ENCODE measurements at regions not wholly inside any gene's neighbourhood (a gene's known extent, or its start where the extent isn't known, plus 50 kb on each side); places are given as distances from the start of the nearest gene placed in this dataset.

GRCh38 chr3:22885574-22886341 is 317.4 kb upstream of the UBE2E2 start:
- no peaks in the 10 kb centered on the region for H3K4me1 Mint-ChIP-seq (ENCODE audit: low read depth)
- no peaks in the 10 kb centered on the region for H3K36me3 Mint-ChIP-seq (ENCODE audit: low read depth)
- H3K4me3 Mint-ChIP-seq: no peak overlapping the region
- H3K27ac Mint-ChIP-seq: no peak overlapping the region
- H3K9me3 Mint-ChIP-seq: peaks cover 12% of the 10 kb centered on the region
- peaks cover 3% of the 10 kb centered on the region for H3K27me3 Mint-ChIP-seq

GRCh38 chr3:22886439-22887068 is 316.6 kb upstream of the UBE2E2 start:
- Mint-ChIP-seq H3K9me3 (peaks cover 12% of the 10 kb centered on the region), H3K27me3 (peaks cover 9% of the 10 kb centered on the region), H3K36me3 (ENCODE audit: low read depth) (no peaks in the 10 kb centered on the region), H3K4me3 (no peak overlapping the region), H3K27ac (no peak overlapping the region), H3K4me1 (ENCODE audit: low read depth) (no peaks in the 10 kb centered on the region)

- Mint-ChIP-seq H3K36me3 (ENCODE audit: low read depth) (no peaks in the 10 kb centered on the region), H3K27ac (no peak overlapping the region), H3K9me3 (peaks cover 5% of the 10 kb centered on the region), H3K27me3 (peaks cover 6% of the 10 kb centered on the region), H3K4me3 (no peak overlapping the region), H3K4me1 (ENCODE audit: low read depth) (no peaks in the 10 kb centered on the region)
These were observed 315.3 kb upstream of the UBE2E2 start for GRCh38 chr3:22887664-22888291.

GRCh38 chr3:22893101-22893500 is 310.0 kb upstream of the UBE2E2 start:
- Mint-ChIP-seq H3K27me3 (peaks cover 9% of the 10 kb centered on the region), H3K36me3 (ENCODE audit: low read depth) (no peaks in the 10 kb centered on the region), H3K4me1 (ENCODE audit: low read depth) (no peaks in the 10 kb centered on the region), H3K9me3 (peaks cover 4% of the 10 kb centered on the region), H3K4me3 (no peak overlapping the region), H3K27ac (no peak overlapping the region)

GRCh38 chr3:22893644-22894325 is 309.3 kb upstream of the UBE2E2 start:
- no peak overlapping the region for H3K27ac Mint-ChIP-seq
- no peaks in the 10 kb centered on the region for H3K4me1 Mint-ChIP-seq (ENCODE audit: low read depth)
- peaks cover 9% of the 10 kb centered on the region for H3K27me3 Mint-ChIP-seq
- H3K9me3 Mint-ChIP-seq: peaks cover 4% of the 10 kb centered on the region
- no peak overlapping the region for H3K4me3 Mint-ChIP-seq
- no peaks in the 10 kb centered on the region for H3K36me3 Mint-ChIP-seq (ENCODE audit: low read depth)

- Mint-ChIP-seq H3K36me3 (ENCODE audit: low read depth) (no peaks in the 10 kb centered on the region), H3K27ac (no peak overlapping the region), H3K9me3 (peaks cover 4% of the 10 kb centered on the region), H3K4me1 (ENCODE audit: low read depth) (no peaks in the 10 kb centered on the region), H3K27me3 (peaks cover 9% of the 10 kb centered on the region), H3K4me3 (no peak overlapping the region)
These were observed 308.3 kb upstream of the UBE2E2 start for GRCh38 chr3:22894865-22895264.

GRCh38 chr3:22895671-22896070 is 307.5 kb upstream of the UBE2E2 start:
- no peaks in the 10 kb centered on the region for H3K36me3 Mint-ChIP-seq (ENCODE audit: low read depth)
- peaks cover 9% of the 10 kb centered on the region for H3K27me3 Mint-ChIP-seq
- H3K4me3 Mint-ChIP-seq: no peak overlapping the region
- no peaks in the 10 kb centered on the region for H3K4me1 Mint-ChIP-seq (ENCODE audit: low read depth)
- H3K27ac Mint-ChIP-seq: no peak overlapping the region
- H3K9me3 Mint-ChIP-seq: peaks cover 4% of the 10 kb centered on the region

- Mint-ChIP-seq H3K4me3 (no peak overlapping the region), H3K4me1 (ENCODE audit: low read depth) (no peaks in the 10 kb centered on the region), H3K27ac (no peak overlapping the region), H3K27me3 (peaks cover 3% of the 10 kb centered on the region), H3K9me3 (peaks cover 4% of the 10 kb centered on the region), H3K36me3 (ENCODE audit: low read depth) (no peaks in the 10 kb centered on the region)
These were observed 304.6 kb upstream of the UBE2E2 start for GRCh38 chr3:22898558-22898957.

- Mint-ChIP-seq H3K4me3 (no peak overlapping the region), H3K4me1 (ENCODE audit: low read depth) (no peaks in the 10 kb centered on the region), H3K27me3 (peaks cover under 1% of the 10 kb centered on the region), H3K27ac (no peak overlapping the region), H3K9me3 (peaks cover 4% of the 10 kb centered on the region), H3K36me3 (ENCODE audit: low read depth) (no peaks in the 10 kb centered on the region)
These were observed 303.7 kb upstream of the UBE2E2 start for GRCh38 chr3:22899441-22899840.

- no peak overlapping the region for H3K27ac Mint-ChIP-seq
- H3K4me3 Mint-ChIP-seq: no peak overlapping the region
- no peaks in the 10 kb centered on the region for H3K4me1 Mint-ChIP-seq (ENCODE audit: low read depth)
- no peaks in the 10 kb centered on the region for H3K36me3 Mint-ChIP-seq (ENCODE audit: low read depth)
- H3K27me3 Mint-ChIP-seq: no peaks in the 10 kb centered on the region
- H3K9me3 Mint-ChIP-seq: peaks cover 4% of the 10 kb centered on the region
These were observed 302.8 kb upstream of the UBE2E2 start for GRCh38 chr3:22900296-22900695.

- no peaks in the 10 kb centered on the region for H3K27me3 Mint-ChIP-seq
- H3K36me3 Mint-ChIP-seq (ENCODE audit: low read depth): no peaks in the 10 kb centered on the region
- no peak overlapping the region for H3K4me3 Mint-ChIP-seq
- H3K4me1 Mint-ChIP-seq (ENCODE audit: low read depth): no peaks in the 10 kb centered on the region
- H3K27ac Mint-ChIP-seq: no peak overlapping the region
- H3K9me3 Mint-ChIP-seq: no peaks in the 10 kb centered on the region
These were observed 301.4 kb upstream of the UBE2E2 start for GRCh38 chr3:22901684-22902083.

GRCh38 chr3:22907161-22907780 is 295.9 kb upstream of the UBE2E2 start:
- Mint-ChIP-seq H3K36me3 (ENCODE audit: low read depth) (no peaks in the 10 kb centered on the region), H3K9me3 (no peaks in the 10 kb centered on the region), H3K27ac (no peak overlapping the region), H3K4me1 (ENCODE audit: low read depth) (no peaks in the 10 kb centered on the region), H3K4me3 (no peak overlapping the region), H3K27me3 (no peaks in the 10 kb centered on the region)

- H3K4me3 Mint-ChIP-seq: no peak overlapping the region
- no peaks in the 10 kb centered on the region for H3K36me3 Mint-ChIP-seq (ENCODE audit: low read depth)
- H3K27me3 Mint-ChIP-seq: no peaks in the 10 kb centered on the region
- H3K4me1 Mint-ChIP-seq (ENCODE audit: low read depth): no peaks in the 10 kb centered on the region
- no peak overlapping the region for H3K27ac Mint-ChIP-seq
- H3K9me3 Mint-ChIP-seq: no peaks in the 10 kb centered on the region
These were observed 295.3 kb upstream of the UBE2E2 start for GRCh38 chr3:22907796-22908195.

GRCh38 chr3:22908989-22909507 is 294.1 kb upstream of the UBE2E2 start:
- no peaks in the 10 kb centered on the region for H3K9me3 Mint-ChIP-seq
- no peaks in the 10 kb centered on the region for H3K4me1 Mint-ChIP-seq (ENCODE audit: low read depth)
- no peak overlapping the region for H3K4me3 Mint-ChIP-seq
- H3K27ac Mint-ChIP-seq: no peak overlapping the region
- no peaks in the 10 kb centered on the region for H3K36me3 Mint-ChIP-seq (ENCODE audit: low read depth)
- H3K27me3 Mint-ChIP-seq: no peaks in the 10 kb centered on the region
